WTC11 (cell line): ENCODE measurements at regions not wholly inside any gene's neighbourhood (a gene's known extent, or its start where the extent isn't known, plus 50 kb on each side); places are given as distances from the start of the nearest gene placed in this dataset.

Source experiments
- CTCF ChIP-seq: fragments of 200-600 bp; IDR thresholded peaks from 2 replicates; pipeline ENCODE4 v1.8.0; 2022; ENCODE audit warnings: antibody characterized with exemption
- E2F4 ChIP-seq: sonication (generic); formaldehyde crosslinking; IDR thresholded peaks from 2 replicates; pipeline ENCODE4 v1.8.1; 2022; ENCODE audit warnings: low read depth, mild to moderate bottlenecking, moderate library complexity, missing genetic modification reagents, borderline replicate concordance
- GABPB1 ChIP-seq: sonication (generic); formaldehyde crosslinking; IDR thresholded peaks from 2 replicates; pipeline ENCODE4 v1.8.1; 2023; ENCODE audit warnings: mild to moderate bottlenecking, missing genetic modification reagents
- RELA ChIP-seq: sonication (generic); formaldehyde crosslinking; IDR thresholded peaks from 2 replicates; pipeline ENCODE4 v1.8.1; 2022; ENCODE audit warnings: missing genetic modification reagents, mild to moderate bottlenecking, borderline replicate concordance
- ZBTB43 ChIP-seq: sonication (generic); formaldehyde crosslinking; IDR thresholded peaks from 2 replicates; pipeline ENCODE4 v1.8.1; 2023; ENCODE audit warnings: mild to moderate bottlenecking, missing genetic modification reagents
- ZNF512 ChIP-seq: sonication (generic); formaldehyde crosslinking; IDR thresholded peaks from 2 replicates; pipeline ENCODE4 v1.8.1; 2022; ENCODE audit warnings: missing genetic modification reagents, borderline replicate concordance
- TF ChIP-seq, protein P1 (sequence below): sonication (generic); formaldehyde crosslinking; IDR thresholded peaks from 2 replicates; pipeline ENCODE4 v1.8.0; 2022; ENCODE audit warnings: mild to moderate bottlenecking, missing genetic modification reagents

GRCh38 chr11:28903716-28904115, 795.5 kb downstream of the METTL15 start:
- TF ChIP-seq CTCF (no peak), ZNF512 (CRISPR knock-in tag) (no peak), E2F4 (CRISPR knock-in tag) (no peak), RELA (no peak), ZBTB43 (CRISPR knock-in tag) (no peak), GABPB1 (CRISPR knock-in tag) (no peak)
- TF ChIP-seq, protein P1, sequence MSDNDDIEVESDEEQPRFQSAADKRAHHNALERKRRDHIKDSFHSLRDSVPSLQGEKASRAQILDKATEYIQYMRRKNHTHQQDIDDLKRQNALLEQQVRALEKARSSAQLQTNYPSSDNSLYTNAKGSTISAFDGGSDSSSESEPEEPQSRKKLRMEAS (CRISPR knock-in tag), result no peak
